Activated CD4-positive, alpha-beta memory T cell treated with anti-CD3 and anti-CD28 coated beads for 36 hours (primary cell): ENCODE measurements at regions not wholly inside any gene's neighbourhood (a gene's known extent, or its start where the extent isn't known, plus 50 kb on each side); places are given as distances from the start of the nearest gene placed in this dataset.
"Not testable (repeated sequence)": the region's sequence is repeated elsewhere in the genome, so short reads cannot be mapped to it uniquely, and the experiment has no call there.

ENCODE experiments used
- CTCF ChIA-PET: fragments of 350-600 bp; sonication (Branson Sonifier 250); formaldehyde crosslinking; loops from one replicate; lab custom pipeline; 2021; ENCODE audit warnings: antibody characterized with exemption, inconsistent platforms; lab: Charles Lee
- POLR2A ChIA-PET: fragments of 350-600 bp; sonication (Branson Sonifier 250); formaldehyde crosslinking; loops from one replicate; lab custom pipeline; 2021; ENCODE audit warnings: antibody characterized with exemption; lab: Charles Lee
- DNase-seq: peaks from one replicate; pipeline ENCODE4 v3.0.0-alpha.2; 2020
- H3K27ac Mint-ChIP-seq: one replicate; pipeline ENCODE4 v1.8.0; 2021; ENCODE audit warnings: mixed read lengths
- H3K27me3 Mint-ChIP-seq: one replicate; pipeline ENCODE4 v1.8.0; 2021; ENCODE audit warnings: mixed read lengths
- H3K36me3 Mint-ChIP-seq: one replicate; pipeline ENCODE4 v1.8.0; 2021; ENCODE audit warnings: mixed read lengths
- H3K4me1 Mint-ChIP-seq: one replicate; pipeline ENCODE4 v1.8.0; 2021; ENCODE audit warnings: low read depth, mixed read lengths
- H3K4me3 Mint-ChIP-seq: one replicate; pipeline ENCODE4 v1.8.0; 2021; ENCODE audit warnings: mild to moderate bottlenecking, mixed read lengths
- H3K9me3 Mint-ChIP-seq: one replicate; pipeline ENCODE4 v1.8.0; 2021; ENCODE audit warnings: mixed read lengths
- intact Hi-C: fragments of 100-400 bp; cut with micrococcal nuclease; formaldehyde crosslinking; loops from one replicate; pipeline ENCODE4 v1.15.1; 2023

GRCh38 chr4:59647500-59647899, 1552.6 kb upstream of the ADGRL3 start:
- no peak overlapping the region for H3K27ac Mint-ChIP-seq
- POLR2A ChIA-PET = no interaction called here
- no peaks in the 10 kb centered on the region for H3K4me1 Mint-ChIP-seq
- no peak overlapping the region for H3K4me3 Mint-ChIP-seq
- DNase-seq = no peak
- CTCF ChIA-PET = no interaction called here
- peaks cover 23% of the 10 kb centered on the region for H3K9me3 Mint-ChIP-seq
- no peaks in the 10 kb centered on the region for H3K27me3 Mint-ChIP-seq
- H3K36me3 Mint-ChIP-seq = no peaks in the 10 kb centered on the region
- intact Hi-C loops = no loop called here

- intact Hi-C loops = no loop called here
- ChIA-PET POLR2A (no interaction called here), CTCF (no interaction called here)
- Mint-ChIP-seq H3K9me3 (peaks cover 20% of the 10 kb centered on the region), H3K4me3 (no peak overlapping the region), H3K27ac (no peak overlapping the region), H3K36me3 (no peaks in the 10 kb centered on the region), H3K27me3 (no peaks in the 10 kb centered on the region), H3K4me1 (no peaks in the 10 kb centered on the region)
- DNase-seq = no peak
Measured at GRCh38 chr4:59650861-59651260, 1549.3 kb upstream of the ADGRL3 start.

GRCh38 chr4:59655996-59656395, 1544.1 kb upstream of the ADGRL3 start:
- CTCF ChIA-PET = no interaction called here
- DNase-seq = no peak
- Mint-ChIP-seq H3K4me1 (no peaks in the 10 kb centered on the region), H3K27ac (no peak overlapping the region), H3K27me3 (no peaks in the 10 kb centered on the region), H3K36me3 (no peaks in the 10 kb centered on the region), H3K9me3 (peaks cover 32% of the 10 kb centered on the region), H3K4me3 (no peak overlapping the region)
- POLR2A ChIA-PET = no interaction called here
- intact Hi-C loops = no loop called here

GRCh38 chr4:59664771-59665170, 1535.4 kb upstream of the ADGRL3 start:
- Mint-ChIP-seq H3K27ac (no peak overlapping the region), H3K4me3 (no peak overlapping the region), H3K27me3 (no peaks in the 10 kb centered on the region), H3K36me3 (no peaks in the 10 kb centered on the region), H3K9me3 (peaks cover 17% of the 10 kb centered on the region), H3K4me1 (no peaks in the 10 kb centered on the region)
- CTCF ChIA-PET = no interaction called here
- DNase-seq = no peak
- POLR2A ChIA-PET = no interaction called here
- intact Hi-C loops = no loop called here

- H3K4me3 Mint-ChIP-seq = no peak overlapping the region
- peaks cover 8% of the 10 kb centered on the region for H3K9me3 Mint-ChIP-seq
- no peaks in the 10 kb centered on the region for H3K36me3 Mint-ChIP-seq
- intact Hi-C loops = no loop called here
- no peaks in the 10 kb centered on the region for H3K27me3 Mint-ChIP-seq
- ChIA-PET POLR2A (no interaction called here), CTCF (no interaction called here)
- no peak for DNase-seq
- H3K27ac Mint-ChIP-seq = no peak overlapping the region
- no peaks in the 10 kb centered on the region for H3K4me1 Mint-ChIP-seq
Measured at GRCh38 chr4:59666645-59667044, 1533.5 kb upstream of the ADGRL3 start.

GRCh38 chr4:59671037-59671436, 1529.1 kb upstream of the ADGRL3 start:
- DNase-seq = no peak
- Mint-ChIP-seq H3K27me3 (no peaks in the 10 kb centered on the region), H3K4me1 (no peaks in the 10 kb centered on the region), H3K9me3 (peaks cover 2% of the 10 kb centered on the region), H3K27ac (no peak overlapping the region), H3K36me3 (no peaks in the 10 kb centered on the region), H3K4me3 (no peak overlapping the region)
- POLR2A ChIA-PET = no interaction called here
- intact Hi-C loops = no loop called here
- CTCF ChIA-PET = no interaction called here

- no peak for DNase-seq
- no peaks in the 10 kb centered on the region for H3K27me3 Mint-ChIP-seq
- ChIA-PET CTCF (no interaction called here), POLR2A (no interaction called here)
- peaks cover 9% of the 10 kb centered on the region for H3K9me3 Mint-ChIP-seq
- intact Hi-C loops = no loop called here
- no peak overlapping the region for H3K27ac Mint-ChIP-seq
- no peaks in the 10 kb centered on the region for H3K36me3 Mint-ChIP-seq
- no peaks in the 10 kb centered on the region for H3K4me1 Mint-ChIP-seq
- H3K4me3 Mint-ChIP-seq = no peak overlapping the region
Measured at GRCh38 chr4:59676389-59676788, 1523.7 kb upstream of the ADGRL3 start.

GRCh38 chr4:59676992-59677391, 1523.1 kb upstream of the ADGRL3 start:
- H3K27me3 Mint-ChIP-seq, CTCF ChIA-PET, DNase-seq, H3K27ac Mint-ChIP-seq, H3K36me3 Mint-ChIP-seq, POLR2A ChIA-PET, H3K4me3 Mint-ChIP-seq, H3K4me1 Mint-ChIP-seq, intact Hi-C loops: not testable (repeated sequence)
- peaks cover 10% of the 10 kb centered on the region for H3K9me3 Mint-ChIP-seq

- POLR2A ChIA-PET = no interaction called here
- CTCF ChIA-PET = no interaction called here
- no peak for DNase-seq
- intact Hi-C loops = no loop called here
- H3K9me3 Mint-ChIP-seq = peaks cover 19% of the 10 kb centered on the region
- no peak overlapping the region for H3K4me3 Mint-ChIP-seq
- no peaks in the 10 kb centered on the region for H3K27me3 Mint-ChIP-seq
- H3K4me1 Mint-ChIP-seq = no peaks in the 10 kb centered on the region
- no peaks in the 10 kb centered on the region for H3K36me3 Mint-ChIP-seq
- no peak overlapping the region for H3K27ac Mint-ChIP-seq
Measured at GRCh38 chr4:59685626-59686025, 1514.5 kb upstream of the ADGRL3 start.

- Mint-ChIP-seq H3K9me3 (peaks cover 17% of the 10 kb centered on the region), H3K36me3 (no peaks in the 10 kb centered on the region), H3K27ac (no peak overlapping the region), H3K4me1 (no peaks in the 10 kb centered on the region), H3K4me3 (no peak overlapping the region), H3K27me3 (no peaks in the 10 kb centered on the region)
- intact Hi-C loops = no loop called here
- POLR2A ChIA-PET = no interaction called here
- DNase-seq = no peak
- CTCF ChIA-PET = no interaction called here
Measured at GRCh38 chr4:59689149-59689548, 1511.0 kb upstream of the ADGRL3 start.

- ChIA-PET CTCF (no interaction called here), POLR2A (no interaction called here)
- Mint-ChIP-seq H3K4me3 (no peak overlapping the region), H3K27me3 (no peaks in the 10 kb centered on the region), H3K27ac (no peak overlapping the region), H3K9me3 (peaks cover 3% of the 10 kb centered on the region), H3K36me3 (no peaks in the 10 kb centered on the region), H3K4me1 (no peaks in the 10 kb centered on the region)
- no peak for DNase-seq
- intact Hi-C loops = no loop called here
Measured at GRCh38 chr4:59695355-59696053, 1504.6 kb upstream of the ADGRL3 start.

GRCh38 chr4:59698041-59698440, 1502.1 kb upstream of the ADGRL3 start:
- no peak overlapping the region for H3K27ac Mint-ChIP-seq
- POLR2A ChIA-PET = no interaction called here

GRCh38 chr4:59700651-59701050, 1499.5 kb upstream of the ADGRL3 start:
- H3K27me3 Mint-ChIP-seq = no peaks in the 10 kb centered on the region
- H3K4me3 Mint-ChIP-seq = no peak overlapping the region
- POLR2A ChIA-PET = no interaction called here
- no peak for DNase-seq
- no peak overlapping the region for H3K27ac Mint-ChIP-seq
- no peaks in the 10 kb centered on the region for H3K36me3 Mint-ChIP-seq
- CTCF ChIA-PET = no interaction called here
- H3K4me1 Mint-ChIP-seq = no peaks in the 10 kb centered on the region
- intact Hi-C loops = no loop called here
- H3K9me3 Mint-ChIP-seq = peaks cover 11% of the 10 kb centered on the region

More at GRCh38 chr4:59698041-59698440, 1502.1 kb upstream of the ADGRL3 start:
- Mint-ChIP-seq H3K4me3 (no peak overlapping the region), H3K9me3 (peaks cover 6% of the 10 kb centered on the region), H3K27me3 (no peaks in the 10 kb centered on the region), H3K36me3 (no peaks in the 10 kb centered on the region), H3K4me1 (no peaks in the 10 kb centered on the region)
- intact Hi-C loops = no loop called here
- DNase-seq = no peak
- CTCF ChIA-PET = no interaction called here
